Spleen (tissue), 11 donors: ENCODE measurements at regions not wholly inside any gene's neighbourhood (a gene's known extent, or its start where the extent isn't known, plus 50 kb on each side); places are given as distances from the start of the nearest gene placed in this dataset.

Source experiments
- DNase-seq: peaks from one replicate; pipeline ENCODE4 v3.0.0-alpha.2; 2020
- H3K27ac ChIP-seq, 8 donors: fragments of 200-600 bp; sonication (generic) in 7 of 8; 1 replicate in 4 of 8; 2 replicates in 4 of 8; pipeline versions ENCODE4 v1.5.0 to v1.8.0; 2016 to 2021; ENCODE audit warnings: inconsistent platforms in 4 of 8, mild to moderate bottlenecking in 4 of 8, moderate library complexity in 1 of 8
- H3K27me3 ChIP-seq, 7 donors: fragments of 200-600 bp; sonication (generic) in 6 of 7; replicated peaks in 1 of 7; 1 replicate in 4 of 7; 2 replicates in 3 of 7; pipeline versions ENCODE4 v1.5.0 to v1.8.0; 2016 to 2021; ENCODE audit warnings: inconsistent platforms in 3 of 7, mild to moderate bottlenecking in 1 of 7
- H3K36me3 ChIP-seq, 6 donors: fragments of 200-600 bp; sonication (generic) in 5 of 6; 1 replicate in 4 of 6; 2 replicates in 2 of 6; pipeline versions ENCODE4 v1.5.0 to v1.8.0; 2016 to 2021; ENCODE audit warnings: inconsistent platforms in 2 of 6
- H3K4me1 ChIP-seq, 6 donors: fragments of 200-600 bp; sonication (generic) in 5 of 6; 1 replicate in 3 of 6; 2 replicates in 3 of 6; pipeline versions ENCODE4 v1.5.0 to v1.8.0; 2016 to 2021; ENCODE audit warnings: inconsistent platforms in 3 of 6
- H3K4me3 ChIP-seq, 8 donors: fragments of 200-600 bp; sonication (generic) in 7 of 8; 1 replicate in 4 of 8; 2 replicates in 4 of 8; pipeline versions ENCODE4 v1.5.0 to v1.8.0; 2016 to 2021; ENCODE audit warnings: inconsistent platforms in 4 of 8, mild to moderate bottlenecking in 4 of 8, moderate library complexity in 2 of 8
- H3K9me3 ChIP-seq, 8 donors: fragments of 200-600 bp; sonication (generic) in 7 of 8; 1 replicate in 4 of 8; 2 replicates in 4 of 8; pipeline versions ENCODE4 v1.5.0 to v1.8.0; 2016 to 2021; ENCODE audit warnings: inconsistent platforms in 4 of 8
- POLR2A ChIP-seq, 3 donors: fragments of 450-650 bp; IDR thresholded peaks; one replicate each; pipeline ENCODE4 v1.5.1; 2017; ENCODE audit warnings: antibody characterized with exemption in 3 of 3, mild to moderate bottlenecking in 1 of 3
- POLR2AphosphoS5 ChIP-seq, 3 donors: sonication (generic); formaldehyde crosslinking; IDR thresholded peaks; one replicate each; pipeline ENCODE4 v1.5.1; 2017; ENCODE audit warnings: antibody characterized with exemption in 3 of 3
- WGBS, 5 donors: extraction: QIAGEN DNeasy Blood & Tissue Kit in 3 of 5; methylation state at CpG; one replicate each; pipeline versions ENCODE4 v1.1.5 to v1.1.7; 2013 to 2018; 5-methylcytosine and 5-hydroxymethylcytosine counted together
- intact Hi-C: fragments of 100-400 bp; cut with DNase I; formaldehyde crosslinking; loops from one replicate; pipeline ENCODE4 v1.15.0; 2023; ENCODE audit warnings: low total_unique reads
- TF ChIP-seq, protein P1 (sequence below), 11 experiments: fragments of 200-600 bp in 7 of 11; fragments of 450-650 bp in 4 of 11; sonication (generic) in 4 of 11; IDR thresholded peaks in 8 of 11; conservative IDR thresholded peaks in 3 of 11; 1 replicate in 7 of 11; 2 replicates in 4 of 11; pipeline versions ENCODE4 v1.4.0 to v1.8.0; 2016 to 2021; ENCODE audit warnings: antibody characterized with exemption in 11 of 11, inconsistent platforms in 4 of 11, mild to moderate bottlenecking in 1 of 11
- donor health status: healthy with polysubstance abuse.
- donor health status: DM: no; HTN: no; CAD: no; lungs with moderate emphysema.
- donor health status: DM: no; HTN: no; CAD: no.
- donor health status: Bipolar disorder and iron deficiency.
- donor health status: healthy.
- donor health status: DM: no; HTN: no; CAD: no.
- donor health status: DM: yes; HTN: yes; CAD: no.

DNA sequence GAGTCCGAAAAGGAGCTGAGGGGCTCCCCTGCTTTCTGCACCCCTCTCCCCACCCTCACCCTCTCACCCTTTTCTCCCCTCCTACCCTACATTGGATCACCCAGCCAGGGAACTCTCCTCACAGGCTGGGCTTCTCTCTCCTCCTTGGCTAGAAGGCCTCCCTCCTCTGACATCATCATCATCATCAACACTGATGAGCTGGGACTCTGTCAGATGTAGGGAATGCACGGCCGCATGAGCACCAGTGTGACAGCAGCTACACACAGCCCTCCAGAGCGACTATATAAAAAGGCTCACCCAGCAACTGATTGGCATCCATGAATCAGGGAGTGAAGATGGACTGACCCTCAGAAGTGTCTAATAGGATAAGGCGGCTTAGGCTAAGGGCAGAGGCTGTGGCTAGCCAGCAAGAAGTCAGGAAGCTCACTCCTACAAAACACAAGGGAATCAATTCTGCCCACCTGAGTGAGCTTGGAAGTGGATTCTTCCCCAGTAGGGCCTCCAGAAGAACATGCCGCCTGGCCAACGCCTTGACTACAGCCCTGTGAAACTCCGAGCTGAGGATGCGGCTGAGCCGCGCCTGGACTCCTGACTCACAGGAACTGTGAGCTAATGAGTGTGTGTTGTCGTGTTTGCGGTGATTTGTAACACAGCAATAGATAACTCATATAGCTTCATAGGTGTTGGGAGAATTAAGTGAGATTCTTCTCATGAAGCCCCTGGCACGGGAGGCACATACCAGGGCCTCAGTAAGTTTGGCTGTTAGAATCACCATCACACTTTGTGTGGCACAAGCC is 147.6 kb downstream of the FAM43A start:
- 93 to 96% (median 95%) methylated on average over 13 to 14 of the region's 14 CpGs for WGBS, 5 donors
- Histone ChIP-seq H3K36me3 (no peaks in the 10 kb centered on the region), H3K27ac (no peak overlapping the region), H3K4me1 (no peaks in the 10 kb centered on the region), H3K9me3 (no peaks in the 10 kb centered on the region), H3K27me3 (no peaks in the 10 kb centered on the region), H3K4me3 (no peak overlapping the region)
- intact Hi-C loops = no loop called here
- DNase-seq = peak; percentile 38
- TF ChIP-seq POLR2A (IDR thresholded peaks at IDR 0.05) (no peak), POLR2AphosphoS5 (IDR thresholded peaks at IDR 0.05) (no peak)
- TF ChIP-seq, protein P1, sequence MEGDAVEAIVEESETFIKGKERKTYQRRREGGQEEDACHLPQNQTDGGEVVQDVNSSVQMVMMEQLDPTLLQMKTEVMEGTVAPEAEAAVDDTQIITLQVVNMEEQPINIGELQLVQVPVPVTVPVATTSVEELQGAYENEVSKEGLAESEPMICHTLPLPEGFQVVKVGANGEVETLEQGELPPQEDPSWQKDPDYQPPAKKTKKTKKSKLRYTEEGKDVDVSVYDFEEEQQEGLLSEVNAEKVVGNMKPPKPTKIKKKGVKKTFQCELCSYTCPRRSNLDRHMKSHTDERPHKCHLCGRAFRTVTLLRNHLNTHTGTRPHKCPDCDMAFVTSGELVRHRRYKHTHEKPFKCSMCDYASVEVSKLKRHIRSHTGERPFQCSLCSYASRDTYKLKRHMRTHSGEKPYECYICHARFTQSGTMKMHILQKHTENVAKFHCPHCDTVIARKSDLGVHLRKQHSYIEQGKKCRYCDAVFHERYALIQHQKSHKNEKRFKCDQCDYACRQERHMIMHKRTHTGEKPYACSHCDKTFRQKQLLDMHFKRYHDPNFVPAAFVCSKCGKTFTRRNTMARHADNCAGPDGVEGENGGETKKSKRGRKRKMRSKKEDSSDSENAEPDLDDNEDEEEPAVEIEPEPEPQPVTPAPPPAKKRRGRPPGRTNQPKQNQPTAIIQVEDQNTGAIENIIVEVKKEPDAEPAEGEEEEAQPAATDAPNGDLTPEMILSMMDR (IDR thresholded peaks at IDR 0.05 in 8 of 11, conservative IDR thresholded peaks at IDR 0.05 in 3 of 11) = no peak

DNA sequence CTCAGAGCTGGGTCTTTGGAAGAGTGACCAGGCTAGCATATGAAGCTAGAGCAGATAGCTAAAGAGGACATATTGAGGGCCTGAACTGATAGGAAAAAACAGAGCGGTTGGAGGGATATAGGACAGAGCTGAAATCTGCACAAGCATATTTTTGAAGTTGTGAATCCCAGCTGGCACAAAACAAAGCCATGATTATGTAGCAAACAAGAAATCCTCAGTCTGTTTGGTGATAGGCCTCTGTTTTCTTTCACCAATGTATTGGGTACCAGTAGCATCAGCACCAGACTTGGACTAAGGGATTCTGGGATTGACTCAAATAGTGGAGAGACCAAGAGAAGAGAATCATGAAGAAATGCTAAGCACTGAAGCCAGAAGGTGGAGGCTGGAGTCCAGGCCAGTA is 151.0 kb downstream of the FAM43A start:
- TF ChIP-seq, protein P1 (IDR thresholded peaks at IDR 0.05 in 8 of 11, conservative IDR thresholded peaks at IDR 0.05 in 3 of 11) = no peak
- TF ChIP-seq POLR2AphosphoS5 (IDR thresholded peaks at IDR 0.05) = no peak
- TF ChIP-seq POLR2A (IDR thresholded peaks at IDR 0.05) = no peak
- Histone ChIP-seq H3K4me3 (no peak overlapping the region), H3K27ac (no peak overlapping the region), H3K27me3 (no peaks in the 10 kb centered on the region), H3K36me3 (no peaks in the 10 kb centered on the region), H3K4me1 (no peaks in the 10 kb centered on the region), H3K9me3 (no peaks in the 10 kb centered on the region)
- 52 to 100% (median 94%) methylated on average over 1 of the region's 1 CpG for WGBS, 5 donors
- no peak for DNase-seq
- intact Hi-C loops = no loop called here

DNA sequence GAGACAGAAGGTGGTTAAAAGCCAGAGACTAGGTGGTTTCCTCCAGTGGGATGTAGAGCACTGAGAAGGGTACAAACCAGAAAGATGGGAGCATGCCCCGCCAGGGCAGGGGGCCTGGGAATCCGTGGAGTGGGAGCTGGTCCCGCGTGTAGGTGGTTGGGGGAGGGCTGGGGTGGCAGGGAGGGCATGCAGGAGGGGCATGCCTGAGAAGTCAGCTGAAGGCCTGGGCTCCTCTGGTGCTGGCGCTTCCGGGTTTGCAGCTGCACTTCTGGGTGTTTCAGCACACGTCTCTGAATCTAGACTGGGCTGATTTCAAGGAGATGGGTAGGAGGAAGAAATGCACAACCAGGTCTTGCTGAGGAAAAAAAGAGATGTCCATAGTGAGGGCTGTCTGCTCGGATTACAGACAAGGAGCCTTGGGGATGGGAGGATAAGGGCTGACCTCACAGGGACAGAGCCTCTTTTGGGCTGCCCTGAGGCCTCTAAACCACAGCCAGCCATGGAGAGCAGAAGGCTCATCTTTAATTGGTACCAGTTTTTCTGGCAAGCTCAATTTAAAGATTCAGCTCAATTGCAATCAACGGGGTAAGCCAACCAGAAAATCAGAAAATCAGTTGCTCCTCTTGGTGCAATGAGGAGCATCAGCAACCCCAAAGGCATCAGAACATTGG is 151.9 kb downstream of the FAM43A start:
- Histone ChIP-seq H3K4me1 (no peaks in the 10 kb centered on the region), H3K4me3 (no peak overlapping the region), H3K27ac (no peak overlapping the region), H3K36me3 (no peaks in the 10 kb centered on the region), H3K9me3 (no peaks in the 10 kb centered on the region), H3K27me3 (no peaks in the 10 kb centered on the region)
- WGBS, 5 donors = 79 to 91% (median 87%) methylated on average over 9 of the region's 9 CpGs
- DNase-seq = peak; percentile 66
- TF ChIP-seq, protein P1 (IDR thresholded peaks at IDR 0.05 in 8 of 11, conservative IDR thresholded peaks at IDR 0.05 in 3 of 11) = no peak
- TF ChIP-seq POLR2A (IDR thresholded peaks at IDR 0.05) (no peak), POLR2AphosphoS5 (IDR thresholded peaks at IDR 0.05) (no peak)
- intact Hi-C loops = no loop called here

- Histone ChIP-seq H3K9me3 (no peaks in the 10 kb centered on the region), H3K4me3 (no peak overlapping the region), H3K27ac (no peak overlapping the region), H3K27me3 (no peaks in the 10 kb centered on the region), H3K36me3 (no peaks in the 10 kb centered on the region), H3K4me1 (no peaks in the 10 kb centered on the region)
- intact Hi-C loops = no loop called here
- 82 to 98% (median 95%) methylated on average over 9 of the region's 9 CpGs for WGBS, 5 donors
- DNase-seq = peak; percentile 31
- TF ChIP-seq, protein P1 (IDR thresholded peaks at IDR 0.05 in 8 of 11, conservative IDR thresholded peaks at IDR 0.05 in 3 of 11) = no peak
- TF ChIP-seq POLR2A (IDR thresholded peaks at IDR 0.05) (no peak), POLR2AphosphoS5 (IDR thresholded peaks at IDR 0.05) (no peak)
These were observed 152.6 kb downstream of the FAM43A start for GRCh38 chr3:194838236-194838635.
